SU-DHL-6 (cell line): ENCODE measurements at regions not wholly inside any gene's neighbourhood (a gene's known extent, or its start where the extent isn't known, plus 50 kb on each side); places are given as distances from the start of the nearest gene placed in this dataset.

Source experiments
- H2AFZ ChIP-seq: fragments of 200-600 bp; sonication (generic); 2 replicates; pipeline ENCODE4 v1.6.1; 2014; ENCODE audit warnings: low read depth, mild to moderate bottlenecking, moderate library complexity, mixed read lengths, antibody characterized with exemption, low read length; ENCODE audit not compliant: severe bottlenecking
- H3F3A ChIP-seq: fragments of 200-600 bp; shearing (Covaris generic); 2 replicates; pipeline ENCODE4 v1.6.0; 2016; ENCODE audit warnings: antibody characterized with exemption, mild to moderate bottlenecking; ENCODE audit not compliant: insufficient read depth
- H3K27ac ChIP-seq: fragments of 200-600 bp; sonication (generic); 2 replicates; pipeline ENCODE4 v1.5.1; 2016; ENCODE audit warnings: low read depth, mild to moderate bottlenecking, low read length, moderate library complexity, mixed read lengths
- H3K27me3 ChIP-seq: fragments of 200-600 bp; sonication (generic), shearing (Covaris generic); 2 replicates; pipeline ENCODE4 v1.6.0; 2014; ENCODE audit warnings: mild to moderate bottlenecking, low read length
- H3K36me3 ChIP-seq: fragments of 200-600 bp; sonication (generic); 2 replicates; pipeline ENCODE4 v1.6.1; 2014; ENCODE audit warnings: mild to moderate bottlenecking, low read length, mixed read lengths
- H3K4me2 ChIP-seq: fragments of 300-600, 200-600 bp; shearing (Covaris generic), sonication (generic); 2 replicates; pipeline ENCODE4 v1.6.0; 2014; ENCODE audit warnings: low read length, low read depth, mild to moderate bottlenecking; ENCODE audit not compliant: poor library complexity, severe bottlenecking
- H3K4me3 ChIP-seq: fragments of 200-600 bp; sonication (generic); 2 replicates; pipeline ENCODE4 v1.5.1; 2014; ENCODE audit warnings: antibody characterized with exemption, low read length, mild to moderate bottlenecking, mixed read lengths; ENCODE audit not compliant: insufficient read depth, poor library complexity, severe bottlenecking
- H3K79me2 ChIP-seq: fragments of 200-600 bp; sonication (generic); 2 replicates; pipeline ENCODE4 v1.6.1; 2014; ENCODE audit warnings: mild to moderate bottlenecking, low read length, moderate library complexity; ENCODE audit not compliant: insufficient read depth
- H3K9ac ChIP-seq: fragments of 200-600 bp; sonication (generic); 2 replicates; pipeline ENCODE4 v1.7.0; 2014; ENCODE audit warnings: mild to moderate bottlenecking, low read length
- H3K9me2 ChIP-seq: fragments of 200-600 bp; sonication (generic); replicated peaks from 2 replicates; pipeline ENCODE4 v1.6.1; 2014; ENCODE audit warnings: low read length; ENCODE audit not compliant: insufficient read depth
- H3K9me3 ChIP-seq: fragments of 200-600 bp; sonication (generic); 2 replicates; pipeline ENCODE4 v1.6.1; 2014; ENCODE audit warnings: low read length, mixed read lengths; ENCODE audit not compliant: insufficient read depth
- H4K20me1 ChIP-seq: fragments of 200-600 bp; sonication (generic); 2 replicates; pipeline ENCODE4 v1.6.1; 2014; ENCODE audit warnings: low read depth, mild to moderate bottlenecking, antibody characterized with exemption, low read length, moderate library complexity, mixed read lengths
- EZH2phosphoT487 ChIP-seq: fragments of 200-600 bp; sonication (generic), shearing (Covaris generic); conservative IDR thresholded peaks from 2 replicates; pipeline ENCODE4 v1.6.1; 2018; ENCODE audit warnings: mild to moderate bottlenecking, antibody characterized with exemption, low read length, moderate library complexity, mixed read lengths
- TF ChIP-seq, protein P1 (sequence below): fragments of 200-600 bp; sonication (generic); IDR thresholded peaks from one replicate; pipeline ENCODE4 v1.5.1; 2017; ENCODE audit warnings: antibody characterized with exemption, mild to moderate bottlenecking, low read length, moderate library complexity; ENCODE audit not compliant: insufficient read depth, poor library complexity, severe bottlenecking

DNA sequence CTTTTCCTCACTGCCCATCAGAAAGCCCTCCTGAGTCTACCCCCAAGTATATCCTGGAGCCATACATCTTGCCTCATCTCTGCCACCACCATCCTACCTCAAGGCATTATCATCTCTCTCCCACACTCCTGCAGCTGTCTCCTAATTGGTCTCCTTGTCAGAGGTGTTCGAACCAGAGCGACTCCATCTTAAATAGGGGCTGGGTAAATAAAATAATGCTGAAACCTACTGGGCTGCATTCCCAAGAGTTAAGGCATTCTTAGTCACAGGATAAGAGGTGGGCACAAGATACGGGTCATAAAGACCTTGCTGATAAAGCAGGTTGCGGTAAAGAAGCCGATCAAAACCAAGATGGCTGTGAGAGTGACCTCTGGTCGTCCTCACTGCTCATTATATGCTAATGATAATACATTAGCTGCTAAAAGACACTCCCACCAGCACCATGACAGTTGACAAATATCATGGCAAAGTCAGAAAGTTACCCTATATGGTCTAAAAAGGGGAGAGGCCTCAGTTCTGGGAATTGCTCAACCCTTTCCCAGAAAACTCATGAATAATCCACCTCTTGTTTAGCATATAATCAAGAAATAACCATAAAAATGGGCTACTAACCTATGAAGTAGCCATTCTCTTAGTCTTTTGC is 97.0 kb upstream of the C16orf82 start:
- no peak overlapping the region for H2AFZ ChIP-seq

DNA sequence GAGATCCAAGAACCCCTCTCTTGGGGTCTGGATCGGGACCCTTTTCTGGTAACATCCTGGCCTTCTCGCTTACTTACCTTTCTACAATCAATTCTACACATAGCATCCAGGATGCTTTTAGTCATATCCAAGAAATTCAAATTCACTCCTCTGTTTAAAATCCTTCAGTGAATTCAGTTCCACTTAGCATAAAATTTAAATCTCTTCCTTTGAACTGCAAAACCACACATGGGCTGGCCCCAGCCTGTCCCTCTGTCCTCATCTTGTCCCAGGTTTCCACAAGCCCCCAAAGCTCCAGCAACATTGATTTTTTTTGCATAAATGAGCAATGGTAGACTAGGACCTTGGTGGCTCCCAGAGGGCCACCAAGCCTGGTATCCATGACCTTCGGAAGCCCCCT is 96.4 kb upstream of the C16orf82 start:
- Histone ChIP-seq H3K79me2 (no peaks in the 10 kb centered on the region), H2AFZ (no peak overlapping the region), H3K9ac (no peak overlapping the region), H3K27me3 (no peaks in the 10 kb centered on the region), H4K20me1 (no peaks in the 10 kb centered on the region), H3K9me2 (no peaks in the 10 kb centered on the region), H3K27ac (no peak overlapping the region), H3F3A (no peaks in the 10 kb centered on the region), H3K4me2 (no peak overlapping the region), H3K4me3 (no peak overlapping the region), H3K9me3 (no peaks in the 10 kb centered on the region), H3K36me3 (no peaks in the 10 kb centered on the region)
- no peak for TF ChIP-seq EZH2phosphoT487
- TF ChIP-seq, protein P1, sequence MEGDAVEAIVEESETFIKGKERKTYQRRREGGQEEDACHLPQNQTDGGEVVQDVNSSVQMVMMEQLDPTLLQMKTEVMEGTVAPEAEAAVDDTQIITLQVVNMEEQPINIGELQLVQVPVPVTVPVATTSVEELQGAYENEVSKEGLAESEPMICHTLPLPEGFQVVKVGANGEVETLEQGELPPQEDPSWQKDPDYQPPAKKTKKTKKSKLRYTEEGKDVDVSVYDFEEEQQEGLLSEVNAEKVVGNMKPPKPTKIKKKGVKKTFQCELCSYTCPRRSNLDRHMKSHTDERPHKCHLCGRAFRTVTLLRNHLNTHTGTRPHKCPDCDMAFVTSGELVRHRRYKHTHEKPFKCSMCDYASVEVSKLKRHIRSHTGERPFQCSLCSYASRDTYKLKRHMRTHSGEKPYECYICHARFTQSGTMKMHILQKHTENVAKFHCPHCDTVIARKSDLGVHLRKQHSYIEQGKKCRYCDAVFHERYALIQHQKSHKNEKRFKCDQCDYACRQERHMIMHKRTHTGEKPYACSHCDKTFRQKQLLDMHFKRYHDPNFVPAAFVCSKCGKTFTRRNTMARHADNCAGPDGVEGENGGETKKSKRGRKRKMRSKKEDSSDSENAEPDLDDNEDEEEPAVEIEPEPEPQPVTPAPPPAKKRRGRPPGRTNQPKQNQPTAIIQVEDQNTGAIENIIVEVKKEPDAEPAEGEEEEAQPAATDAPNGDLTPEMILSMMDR: no peak

More for the DNA sequence above, 97.0 kb upstream of the C16orf82 start:
- H4K20me1 ChIP-seq: no peaks in the 10 kb centered on the region
- no peak overlapping the region for H3K4me2 ChIP-seq
- no peaks in the 10 kb centered on the region for H3K27me3 ChIP-seq
- H3K36me3 ChIP-seq: no peaks in the 10 kb centered on the region
- no peaks in the 10 kb centered on the region for H3F3A ChIP-seq
- no peaks in the 10 kb centered on the region for H3K9me3 ChIP-seq
- no peaks in the 10 kb centered on the region for H3K79me2 ChIP-seq
- no peak overlapping the region for H3K4me3 ChIP-seq
- H3K9ac ChIP-seq: no peak overlapping the region
- TF ChIP-seq, protein P1: no peak
- no peak for TF ChIP-seq EZH2phosphoT487
- H3K27ac ChIP-seq: no peak overlapping the region
- H3K9me2 ChIP-seq: no peaks in the 10 kb centered on the region

DNA sequence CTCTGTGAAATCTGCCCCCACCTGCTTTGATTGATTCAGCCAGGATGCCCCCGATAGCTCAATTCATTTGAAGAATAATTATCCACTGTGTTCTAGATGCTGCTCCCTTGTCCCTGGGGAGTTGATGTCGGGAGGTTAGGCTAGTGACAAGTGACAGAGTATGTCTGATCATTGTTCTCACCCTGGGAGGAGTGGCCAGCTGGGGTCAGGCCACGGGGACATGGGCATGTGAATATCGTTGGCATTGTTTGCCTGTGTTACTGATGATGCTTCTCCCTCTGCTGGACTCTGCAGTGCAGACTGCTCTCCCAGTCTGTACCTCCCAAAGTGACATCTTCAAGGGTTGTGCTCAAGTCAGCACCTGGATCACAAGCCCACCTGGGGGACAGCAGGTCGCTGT is 89.9 kb upstream of the C16orf82 start:
- Histone ChIP-seq H3K9ac (no peak overlapping the region), H3K27me3 (no peaks in the 10 kb centered on the region), H3F3A (no peaks in the 10 kb centered on the region), H3K9me3 (no peaks in the 10 kb centered on the region), H3K36me3 (no peaks in the 10 kb centered on the region), H3K9me2 (no peaks in the 10 kb centered on the region), H2AFZ (no peak overlapping the region), H3K79me2 (no peaks in the 10 kb centered on the region), H3K4me2 (no peak overlapping the region), H4K20me1 (no peaks in the 10 kb centered on the region), H3K4me3 (no peak overlapping the region), H3K27ac (no peak overlapping the region)
- no peak for TF ChIP-seq EZH2phosphoT487
- TF ChIP-seq, protein P1: no peak
